OCI-LY1 (cell line): ENCODE measurements at regions not wholly inside any gene's neighbourhood (a gene's known extent, or its start where the extent isn't known, plus 50 kb on each side); places are given as distances from the start of the nearest gene placed in this dataset.

Experiments used
- EZH2 ChIP-seq: fragments of 200-600 bp; sonication (generic), shearing (Covaris generic); IDR thresholded peaks from 2 replicates; pipeline ENCODE4 v1.8.0; 2017; ENCODE audit warnings: borderline replicate concordance, mixed run types, mild to moderate bottlenecking, antibody characterized with exemption, low read length, moderate library complexity, mixed read lengths
- TF ChIP-seq, protein P1 (sequence below): fragments of 200-600 bp; sonication (generic), shearing (Covaris generic); IDR thresholded peaks from 2 replicates; pipeline ENCODE4 v1.5.1; 2017; ENCODE audit warnings: mild to moderate bottlenecking, antibody characterized with exemption, low read length, moderate library complexity, mixed read lengths

DNA sequence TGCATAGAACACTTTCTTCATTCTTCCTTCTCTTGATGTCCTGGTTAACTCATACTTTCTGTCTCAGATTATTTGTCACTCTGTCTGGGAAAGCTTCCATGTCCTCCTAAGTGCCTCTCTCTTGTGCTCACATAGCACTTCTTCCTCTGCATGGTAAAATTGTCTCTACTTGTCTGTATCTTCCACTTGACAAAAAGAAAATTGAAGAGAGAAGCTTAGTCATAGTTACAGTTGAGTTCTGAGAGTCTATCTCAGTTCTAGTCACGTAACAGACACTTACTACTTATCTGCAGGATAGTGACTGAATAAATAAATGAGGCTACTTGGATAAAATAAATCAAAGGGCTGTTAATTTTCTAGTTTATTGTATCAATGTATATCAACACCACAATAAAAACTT, 458.1 kb downstream of the HTR7 start:
- TF ChIP-seq, protein P1, sequence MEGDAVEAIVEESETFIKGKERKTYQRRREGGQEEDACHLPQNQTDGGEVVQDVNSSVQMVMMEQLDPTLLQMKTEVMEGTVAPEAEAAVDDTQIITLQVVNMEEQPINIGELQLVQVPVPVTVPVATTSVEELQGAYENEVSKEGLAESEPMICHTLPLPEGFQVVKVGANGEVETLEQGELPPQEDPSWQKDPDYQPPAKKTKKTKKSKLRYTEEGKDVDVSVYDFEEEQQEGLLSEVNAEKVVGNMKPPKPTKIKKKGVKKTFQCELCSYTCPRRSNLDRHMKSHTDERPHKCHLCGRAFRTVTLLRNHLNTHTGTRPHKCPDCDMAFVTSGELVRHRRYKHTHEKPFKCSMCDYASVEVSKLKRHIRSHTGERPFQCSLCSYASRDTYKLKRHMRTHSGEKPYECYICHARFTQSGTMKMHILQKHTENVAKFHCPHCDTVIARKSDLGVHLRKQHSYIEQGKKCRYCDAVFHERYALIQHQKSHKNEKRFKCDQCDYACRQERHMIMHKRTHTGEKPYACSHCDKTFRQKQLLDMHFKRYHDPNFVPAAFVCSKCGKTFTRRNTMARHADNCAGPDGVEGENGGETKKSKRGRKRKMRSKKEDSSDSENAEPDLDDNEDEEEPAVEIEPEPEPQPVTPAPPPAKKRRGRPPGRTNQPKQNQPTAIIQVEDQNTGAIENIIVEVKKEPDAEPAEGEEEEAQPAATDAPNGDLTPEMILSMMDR, result no peak
- no peak for TF ChIP-seq EZH2
